IMR-90 (cell line): ENCODE measurements at regions not wholly inside any gene's neighbourhood (a gene's known extent, or its start where the extent isn't known, plus 50 kb on each side); places are given as distances from the start of the nearest gene placed in this dataset.

Experiments used
- ATAC-seq: fragments of 200-7000 bp; cut with Tn5 transposase; 2 replicates; pipeline ENCODE4 v1.9.1; 2020; ENCODE audit warnings: low read depth, mild to moderate bottlenecking, moderate library complexity
- BruUV-seq: library from RNA; stranded (reverse); fragments of 400-500 nt; replicated peaks from 2 replicates; lab custom pipeline; 2021; lab: Mats Ljungman, UMichigan
- CTCF ChIA-PET: fragments of 300-600 bp; formaldehyde crosslinking; extraction: SDS; loops from one replicate; lab custom pipeline; 2021; ENCODE audit warnings: antibody characterized with exemption; lab: Yijun Ruan, JAX
- POLR2A ChIA-PET: fragments of 300-600 bp; sonication (Branson Sonifier 250); formaldehyde crosslinking; loops from one replicate; lab custom pipeline; 2022; ENCODE audit warnings: antibody characterized with exemption; ENCODE audit not compliant: unreplicated experiment; lab: Charles Lee
- DNase-seq: peaks from one replicate; pipeline ENCODE4 v3.0.0; 2013
- H2AFZ ChIP-seq: replicated peaks from 2 replicates; pipeline ENCODE3; 2013; ENCODE audit warnings: low read length, mild to moderate bottlenecking; ENCODE audit not compliant: poor library complexity
- H2AK5ac ChIP-seq: 2 replicates; pipeline ENCODE4 v1.6.1; 2013; ENCODE audit warnings: low read depth, low read length, inconsistent platforms
- H2AK9ac ChIP-seq: replicated peaks from 2 replicates; pipeline ENCODE3; 2013; ENCODE audit warnings: mild to moderate bottlenecking, low read depth, low read length, moderate library complexity; ENCODE audit not compliant: poor library complexity
- H2BK120ac ChIP-seq: 2 replicates; pipeline ENCODE4 v1.6.1; 2013; ENCODE audit warnings: low read depth, low read length, inconsistent platforms
- H2BK15ac ChIP-seq: 3 replicates; pipeline ENCODE4 v1.6.1; 2013; ENCODE audit warnings: low read depth, low read length, inconsistent platforms
- H2BK20ac ChIP-seq: 2 replicates; pipeline ENCODE4 v1.6.1; 2013; ENCODE audit warnings: low read depth, mild to moderate bottlenecking, inconsistent platforms, low read length, moderate library complexity
- H2BK5ac ChIP-seq: 2 replicates; pipeline ENCODE4 v1.6.1; 2013; ENCODE audit warnings: mild to moderate bottlenecking, low read depth, low read length, inconsistent platforms; ENCODE audit not compliant: poor library complexity, severe bottlenecking
- H3K14ac ChIP-seq: replicated peaks from 2 replicates; pipeline ENCODE4 v1.6.1; 2013; ENCODE audit warnings: low read depth, low read length, inconsistent platforms
- H3K18ac ChIP-seq: 2 replicates; pipeline ENCODE4 v1.6.1; 2013; ENCODE audit warnings: low read depth, low read length, control low read depth
- H3K23ac ChIP-seq: 2 replicates; pipeline ENCODE4 v1.6.1; 2013; ENCODE audit warnings: low read depth, low read length, inconsistent platforms
- H3K27ac ChIP-seq: 2 replicates; pipeline ENCODE4 v1.5.1; 2013; ENCODE audit warnings: mild to moderate bottlenecking, control low read depth, low read length; ENCODE audit not compliant: insufficient read depth
- H3K27me3 ChIP-seq: 2 replicates; pipeline ENCODE4 v1.6.1; 2013; ENCODE audit warnings: low read length; ENCODE audit not compliant: control insufficient read depth, insufficient read depth
- H3K36me3 ChIP-seq: 2 replicates; pipeline ENCODE4 v1.6.1; 2013; ENCODE audit warnings: low read length, mixed read lengths; ENCODE audit not compliant: control insufficient read depth, insufficient read depth
- H3K4ac ChIP-seq: 2 replicates; pipeline ENCODE4 v1.6.1; 2013; ENCODE audit warnings: low read depth, low read length, inconsistent platforms
- H3K4me1 ChIP-seq: 2 replicates; pipeline ENCODE4 v1.6.1; 2013; ENCODE audit warnings: low read length, mixed read lengths; ENCODE audit not compliant: control insufficient read depth, insufficient read depth
- H3K4me2 ChIP-seq: 2 replicates; pipeline ENCODE4 v1.6.1; 2013; ENCODE audit warnings: low read depth, mild to moderate bottlenecking, control low read depth, low read length, moderate library complexity
- H3K4me3 ChIP-seq: 2 replicates; pipeline ENCODE4 v1.5.1; 2013; ENCODE audit warnings: low read depth, mild to moderate bottlenecking, control low read depth, low read length, moderate library complexity; ENCODE audit not compliant: insufficient read depth
- H3K56ac ChIP-seq: 2 replicates; pipeline ENCODE4 v1.6.1; 2013; ENCODE audit warnings: low read length, inconsistent platforms; ENCODE audit not compliant: insufficient read depth; ENCODE audit errors: extremely low read depth
- H3K79me1 ChIP-seq, 2 experiments: 2 replicates each; pipeline ENCODE4 v1.6.1; 2013; ENCODE audit warnings: low read length in 2 of 2, inconsistent platforms in 1 of 2, low read depth in 1 of 2
- H3K9ac ChIP-seq: 2 replicates; pipeline ENCODE4 v1.6.1; 2013; ENCODE audit warnings: low read depth, low read length, control low read depth
- H3K9me1 ChIP-seq: 2 replicates; pipeline ENCODE4 v1.6.1; 2013; ENCODE audit warnings: low read length, inconsistent platforms; ENCODE audit not compliant: insufficient read depth
- H3K9me3 ChIP-seq: 2 replicates; pipeline ENCODE4 v1.6.1; 2013; ENCODE audit warnings: low read length; ENCODE audit not compliant: control insufficient read depth, insufficient read depth
- H4K20me1 ChIP-seq: 2 replicates; pipeline ENCODE4 v1.6.1; 2013; ENCODE audit warnings: low read length, inconsistent platforms; ENCODE audit not compliant: insufficient read depth
- H4K5ac ChIP-seq: 2 replicates; pipeline ENCODE4 v1.6.1; 2013; ENCODE audit warnings: mild to moderate bottlenecking, low read depth, low read length, control low read depth
- H4K8ac ChIP-seq, 2 experiments: 2 replicates each; pipeline ENCODE4 v1.6.1; 2013; ENCODE audit warnings: low read depth in 2 of 2, low read length in 2 of 2, control low read depth in 1 of 2, inconsistent platforms in 1 of 2
- H4K91ac ChIP-seq: 2 replicates; pipeline ENCODE4 v1.6.1; 2013; ENCODE audit warnings: low read depth, low read length, inconsistent platforms; ENCODE audit not compliant: insufficient read depth
- ELK1 ChIP-seq: fragments of 150-350 bp; IDR thresholded peaks from 2 replicates; pipeline ENCODE4 v1.6.1; 2016; ENCODE audit warnings: low read depth, mild to moderate bottlenecking, low read length, moderate library complexity, borderline replicate concordance
- MAZ ChIP-seq: IDR thresholded peaks from 2 replicates; pipeline ENCODE4 v1.6.1; 2012; ENCODE audit warnings: low read depth, mild to moderate bottlenecking, low read length, improper control_type of control experiment, moderate library complexity, borderline replicate concordance
- RAD21 ChIP-seq: IDR thresholded peaks from 2 replicates; pipeline ENCODE4 v1.6.1; 2012; ENCODE audit warnings: low read length, improper control_type of control experiment
- RFX5 ChIP-seq: IDR thresholded peaks from 2 replicates; pipeline ENCODE4 v1.8.0; 2012; ENCODE audit warnings: low read depth, mild to moderate bottlenecking, low read length, moderate library complexity
- SMC3 ChIP-seq: fragments of 150-350 bp; IDR thresholded peaks from 2 replicates; pipeline ENCODE4 v1.6.1; 2016; ENCODE audit warnings: low read depth, mild to moderate bottlenecking, antibody characterized with exemption, low read length, moderate library complexity
- WGBS, 2 experiments: methylation state at CpG; one replicate each; pipeline versions ENCODE4 v1.1.5 to v1.1.7; 2013; ENCODE audit warnings: missing lambda C conversion rate in 2 of 2; ENCODE audit not compliant: insufficient read length in 1 of 2; ENCODE audit errors: extremely low coverage in 2 of 2; 5-methylcytosine and 5-hydroxymethylcytosine counted together
- dilution Hi-C: fragments of 300-500 bp; cut with HindIII; formaldehyde crosslinking; loops from one replicate; pipeline ENCODE4 v1.14.3; 2018; ENCODE audit warnings: low sequenced_read_pairs; ENCODE audit not compliant: unreplicated experiment
- in situ Hi-C: fragments of 300-500 bp; cut with MboI; formaldehyde crosslinking; loops from 3 replicates; pipeline ENCODE4 v1.14.3; 2019; ENCODE audit warnings: low sequenced_read_pairs, inconsistent platforms, mixed read lengths
- intact Hi-C: fragments of 100-400 bp; cut with micrococcal nuclease; formaldehyde crosslinking; loops from 2 replicates; pipeline ENCODE4 v1.10.0; 2022

GRCh38 chr4:32503241-32503640, 1783.1 kb downstream of the PCDH7 start:
- Histone ChIP-seq H3K9me1 (no peaks in the 10 kb centered on the region), H2BK5ac (no peak overlapping the region), H3K27me3 (no peaks in the 10 kb centered on the region), H3K9ac (no peak overlapping the region), H3K23ac (no peak overlapping the region), H3K14ac (no peak overlapping the region), H2BK20ac (no peak overlapping the region), H2BK120ac (no peak overlapping the region), H3K4me2 (no peak overlapping the region), H2AK5ac (no peak overlapping the region), H3K4me1 (no peaks in the 10 kb centered on the region), H4K8ac (no peak overlapping the region), H4K91ac (no peak overlapping the region), H3K36me3 (no peaks in the 10 kb centered on the region), H4K5ac (no peak overlapping the region), H3K27ac (no peak overlapping the region), H2AFZ (no peak overlapping the region), H3K56ac (no peak overlapping the region), H3K4me3 (no peak overlapping the region), H3K18ac (no peak overlapping the region), H3K79me1 (no peaks in the 10 kb centered on the region), H4K20me1 (no peaks in the 10 kb centered on the region), H2BK15ac (no peak overlapping the region), H3K4ac (no peak overlapping the region), H3K9me3 (0 out of 2 replicates have a peak, but pooled peaks cover 8% of the 10 kb centered on the region), H2AK9ac (no peak overlapping the region)
- POLR2A ChIA-PET, result no interaction called here
- ATAC-seq, result no peak
- intact Hi-C loops, result no loop called here
- DNase-seq, result no peak
- dilution Hi-C loops, result no loop called here
- CTCF ChIA-PET, result interaction anchor here (0.6 kb wide), 1 partner anchor 66 kb away, joined by 3 read pairs; no protein-coding TSS in a partner anchor
- TF ChIP-seq SMC3, result no peak
- TF ChIP-seq ELK1, result no peak
- no peak for TF ChIP-seq RAD21
- TF ChIP-seq MAZ, result no peak
- no peak for TF ChIP-seq RFX5
- WGBS, 2 experiments, result no CpG with 5 or more reads among the region's 3 CpGs
- in situ Hi-C loops, result no loop called here
- no TSS peak for BruUV-seq
